D721Med (cell line): ENCODE measurements at regions not wholly inside any gene's neighbourhood (a gene's known extent, or its start where the extent isn't known, plus 50 kb on each side); places are given as distances from the start of the nearest gene placed in this dataset.

Source experiments
- DNase-seq: peaks from one replicate; pipeline ENCODE4 v3.0.0; 2011; ENCODE audit warnings: low spot score; ENCODE audit not compliant: insufficient read length
- FAIRE-seq: peaks from 2 replicates; lab custom pipeline; 2011; peaks lifted over from hg19 to GRCh38; lab: Jason Lieb, UNC
- TF ChIP-seq, protein P1 (sequence below): IDR thresholded peaks from 2 replicates; pipeline ENCODE4 v1.5.1; 2012; ENCODE audit warnings: mild to moderate bottlenecking, control low read depth; ENCODE audit not compliant: insufficient read depth; ENCODE audit errors: missing control alignments

- no peak for DNase-seq
- TF ChIP-seq, protein P1, sequence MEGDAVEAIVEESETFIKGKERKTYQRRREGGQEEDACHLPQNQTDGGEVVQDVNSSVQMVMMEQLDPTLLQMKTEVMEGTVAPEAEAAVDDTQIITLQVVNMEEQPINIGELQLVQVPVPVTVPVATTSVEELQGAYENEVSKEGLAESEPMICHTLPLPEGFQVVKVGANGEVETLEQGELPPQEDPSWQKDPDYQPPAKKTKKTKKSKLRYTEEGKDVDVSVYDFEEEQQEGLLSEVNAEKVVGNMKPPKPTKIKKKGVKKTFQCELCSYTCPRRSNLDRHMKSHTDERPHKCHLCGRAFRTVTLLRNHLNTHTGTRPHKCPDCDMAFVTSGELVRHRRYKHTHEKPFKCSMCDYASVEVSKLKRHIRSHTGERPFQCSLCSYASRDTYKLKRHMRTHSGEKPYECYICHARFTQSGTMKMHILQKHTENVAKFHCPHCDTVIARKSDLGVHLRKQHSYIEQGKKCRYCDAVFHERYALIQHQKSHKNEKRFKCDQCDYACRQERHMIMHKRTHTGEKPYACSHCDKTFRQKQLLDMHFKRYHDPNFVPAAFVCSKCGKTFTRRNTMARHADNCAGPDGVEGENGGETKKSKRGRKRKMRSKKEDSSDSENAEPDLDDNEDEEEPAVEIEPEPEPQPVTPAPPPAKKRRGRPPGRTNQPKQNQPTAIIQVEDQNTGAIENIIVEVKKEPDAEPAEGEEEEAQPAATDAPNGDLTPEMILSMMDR = no peak
- FAIRE-seq = no peak
Observed at GRCh38 chr4:33052241-33052640, 2332.1 kb downstream of the PCDH7 start.

DNA sequence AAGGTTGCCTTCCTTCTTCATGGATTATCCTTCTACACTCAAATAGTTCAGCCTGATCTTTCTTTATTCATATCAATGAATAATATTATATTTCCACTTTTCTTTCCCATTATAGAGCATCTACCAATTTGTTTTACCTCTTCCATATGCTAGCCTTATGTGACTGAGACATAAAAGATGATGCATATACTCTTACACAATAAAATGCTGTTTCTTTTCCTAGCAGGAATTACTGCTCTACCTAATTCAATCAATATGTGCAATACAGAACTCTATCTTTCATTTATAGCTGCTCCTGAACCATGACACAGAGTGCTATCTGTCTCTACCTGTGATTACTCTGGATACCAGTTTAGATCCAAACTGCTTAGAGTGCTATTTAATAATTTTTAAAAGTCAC is 2334.0 kb downstream of the PCDH7 start:
- TF ChIP-seq, protein P1 = no peak
- no peak for FAIRE-seq
- DNase-seq = no peak

DNA sequence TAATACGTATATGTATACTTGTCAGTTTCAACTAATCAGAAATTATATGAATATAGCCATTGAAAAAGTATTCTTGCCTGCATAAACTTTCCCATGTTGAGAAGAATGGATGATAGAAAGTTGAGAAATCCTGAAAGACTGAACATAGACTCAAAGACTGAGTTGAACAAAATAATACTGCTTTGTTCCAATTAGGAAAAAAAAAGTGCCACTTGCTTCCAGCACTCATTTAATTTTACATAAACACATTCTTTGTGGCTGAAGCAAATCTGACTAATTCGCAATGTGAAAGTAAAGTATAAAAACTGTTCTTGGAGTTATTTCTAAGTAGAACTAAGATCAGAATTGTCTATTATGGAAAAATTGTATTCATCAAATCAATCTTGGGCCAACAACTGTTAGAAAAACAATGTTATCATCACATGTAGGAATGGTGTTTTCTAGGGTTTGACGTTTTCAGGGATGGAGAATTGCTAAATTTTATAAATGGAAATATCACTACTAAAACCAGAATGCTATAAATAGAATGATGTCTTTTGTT is 2334.6 kb downstream of the PCDH7 start:
- no peak for DNase-seq
- TF ChIP-seq, protein P1 = no peak
- FAIRE-seq = no peak

DNA sequence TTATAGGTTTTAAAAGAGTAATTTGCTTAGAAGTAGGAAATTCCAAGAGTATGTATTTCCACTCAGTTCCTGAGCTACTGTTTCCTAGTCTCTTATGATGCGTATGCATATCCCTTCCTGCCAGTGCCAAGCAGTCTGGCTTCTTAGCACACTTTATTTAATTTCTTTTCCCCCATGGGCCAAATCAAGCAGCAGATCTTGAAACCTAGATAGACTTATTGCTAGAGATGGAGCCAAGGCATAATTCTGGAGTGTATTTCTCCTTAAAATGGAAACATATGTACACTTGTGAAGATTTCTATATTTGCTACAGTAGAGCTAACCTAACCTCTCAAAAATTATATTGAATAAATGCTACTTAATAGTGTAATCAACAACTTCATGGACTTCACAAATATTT is 2337.6 kb downstream of the PCDH7 start:
- DNase-seq (no peak), FAIRE-seq (no peak)
- TF ChIP-seq, protein P1 = no peak

DNA sequence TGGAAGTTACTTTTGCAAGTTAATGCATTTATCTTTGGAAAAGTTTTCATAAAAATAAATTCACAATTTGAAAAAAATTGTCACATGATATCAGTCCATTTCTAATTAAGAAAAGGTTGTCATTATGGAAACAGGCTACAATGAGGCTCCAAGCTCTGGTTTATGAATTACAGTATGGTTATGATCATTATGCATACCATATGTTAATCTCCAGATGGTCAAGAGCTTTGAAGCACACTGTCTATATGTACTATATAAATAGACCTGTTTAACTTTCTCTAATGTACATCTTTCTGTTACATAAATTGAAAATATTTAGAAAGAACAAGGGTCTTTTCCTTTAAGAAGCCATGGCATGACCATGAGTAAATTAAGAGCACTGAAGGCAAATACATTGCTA is 2338.8 kb downstream of the PCDH7 start:
- FAIRE-seq = peak; percentile 21
- no peak for DNase-seq
- TF ChIP-seq, protein P1 = no peak

DNA sequence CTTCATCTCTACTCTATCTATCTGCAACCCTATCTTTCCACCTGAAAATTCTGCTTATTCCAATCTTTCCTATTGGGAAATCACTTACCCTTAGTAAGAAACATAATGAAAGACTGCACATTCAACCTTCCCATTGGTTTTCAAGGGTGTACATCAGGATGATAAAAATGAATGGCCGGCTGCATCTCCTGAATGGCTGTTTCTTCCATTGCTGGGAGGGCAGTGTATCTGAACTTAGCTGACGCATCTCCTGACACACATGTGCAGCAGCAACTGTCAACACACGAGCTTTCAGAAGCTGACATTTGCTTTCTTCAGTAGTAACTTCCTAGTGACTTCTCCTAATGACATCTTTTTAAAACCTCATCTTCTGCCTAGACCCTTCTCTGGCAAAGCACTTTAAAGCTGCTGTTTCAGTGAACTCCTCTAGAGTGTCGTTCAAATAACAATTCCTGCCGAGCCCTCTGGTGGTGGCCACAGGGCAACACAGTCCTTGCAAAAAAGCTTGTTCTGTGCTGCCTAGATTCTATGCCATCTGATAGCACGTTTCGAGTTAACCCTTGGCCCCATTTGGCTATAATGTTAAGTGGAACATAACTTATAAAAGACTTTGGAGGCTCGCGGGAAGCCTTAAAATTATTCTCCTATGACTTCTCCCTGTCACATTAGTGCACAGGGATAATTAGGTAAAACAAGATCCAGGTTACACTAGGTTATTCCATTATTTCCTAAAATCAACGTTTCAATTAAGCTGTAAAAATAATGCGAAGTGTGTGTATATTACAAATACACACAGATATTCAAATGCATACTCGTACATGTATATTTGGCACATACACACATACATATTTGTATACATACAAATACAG is 2340.7 kb downstream of the PCDH7 start:
- FAIRE-seq (peak; percentile 80), DNase-seq (no peak)
- TF ChIP-seq, protein P1 = peak; percentile 52

GRCh38 chr4:33061727-33062126 is 2341.6 kb downstream of the PCDH7 start:
- TF ChIP-seq, protein P1 = no peak

More at GRCh38 chr4:33061727-33062126, 2341.6 kb downstream of the PCDH7 start:
- FAIRE-seq (no peak), DNase-seq (no peak)
